Peyer's patch (tissue), 4 donors: ENCODE measurements at regions not wholly inside any gene's neighbourhood (a gene's known extent, or its start where the extent isn't known, plus 50 kb on each side); places are given as distances from the start of the nearest gene placed in this dataset.

Source experiments
- CTCF ChIP-seq, 6 experiments: fragments of 450-650 bp in 4 of 6; fragments of 200-600 bp in 2 of 6; sonication (generic) in 1 of 6; IDR thresholded peaks; one replicate each; pipeline ENCODE4 v1.5.1; 2017 to 2019; ENCODE audit warnings: antibody characterized with exemption in 6 of 6, mild to moderate bottlenecking in 3 of 6, moderate library complexity in 1 of 6
- POLR2A ChIP-seq, 2 donors: fragments of 450-650 bp; IDR thresholded peaks; one replicate each; pipeline ENCODE4 v1.5.1; 2017; ENCODE audit warnings: antibody characterized with exemption in 2 of 2, mild to moderate bottlenecking in 2 of 2, moderate library complexity in 2 of 2

- TF ChIP-seq CTCF (IDR thresholded peaks at IDR 0.05) (no peak), POLR2A (IDR thresholded peaks at IDR 0.05) (no peak)
Measured at GRCh38 chr15:66833371-66833770, 131.3 kb downstream of the SMAD6 start.
